ENCODE measurements at regions not wholly inside any gene's neighbourhood (a gene's known extent, or its start where the extent isn't known, plus 50 kb on each side); places are given as distances from the start of the nearest gene placed in this dataset.

DNA sequence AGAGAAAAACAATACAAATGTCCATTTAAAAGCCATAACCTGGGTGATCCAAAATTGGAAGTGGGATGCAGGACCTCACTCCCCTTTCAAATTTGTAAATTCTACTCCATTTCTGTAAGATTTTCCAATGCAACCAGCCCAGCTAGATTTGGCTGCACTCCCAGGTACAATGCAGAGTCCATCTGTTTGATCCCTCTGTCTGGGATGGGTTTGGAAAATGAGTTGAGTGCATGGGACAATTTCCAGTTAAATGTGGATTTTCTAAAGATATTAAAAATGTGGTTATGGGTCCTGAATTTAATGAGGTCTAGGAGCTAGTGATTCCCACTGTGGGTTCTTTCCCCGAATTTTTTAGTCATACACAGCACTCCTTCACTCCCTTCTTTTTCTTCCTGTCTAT is 104.0 kb upstream of the ATP10B start:
- no peak for DNase-seq
- no peaks in the 10 kb centered on the region for H3K9me3 Mint-ChIP-seq
- H3K27ac Mint-ChIP-seq, result no peak overlapping the region
- H3K4me1 Mint-ChIP-seq, result no peaks in the 10 kb centered on the region
- ChIA-PET POLR2A (no interaction called here), CTCF (no interaction called here)
- H3K36me3 Mint-ChIP-seq (ENCODE audit: low read depth), result no peaks in the 10 kb centered on the region
- peaks cover 2% of the 10 kb centered on the region for H3K27me3 Mint-ChIP-seq
- H3K4me3 Mint-ChIP-seq, result no peak overlapping the region

- no peaks in the 10 kb centered on the region for H3K27me3 Mint-ChIP-seq
- H3K9me3 Mint-ChIP-seq, result no peaks in the 10 kb centered on the region
- no peak overlapping the region for H3K4me3 Mint-ChIP-seq
- ChIA-PET CTCF (no interaction called here), POLR2A (no interaction called here)
- H3K27ac Mint-ChIP-seq, result no peak overlapping the region
- H3K4me1 Mint-ChIP-seq, result no peaks in the 10 kb centered on the region
- DNase-seq, result no peak
- H3K36me3 Mint-ChIP-seq (ENCODE audit: low read depth), result no peaks in the 10 kb centered on the region
Measured at GRCh38 chr5:160950311-160950710, 98.3 kb upstream of the ATP10B start.

GRCh38 chr5:160940725-160941124 is 88.7 kb upstream of the ATP10B start:
- no peak overlapping the region for H3K27ac Mint-ChIP-seq
- H3K4me1 Mint-ChIP-seq, result no peaks in the 10 kb centered on the region
- peaks cover 3% of the 10 kb centered on the region for H3K9me3 Mint-ChIP-seq
- H3K36me3 Mint-ChIP-seq (ENCODE audit: low read depth), result no peaks in the 10 kb centered on the region
- no peaks in the 10 kb centered on the region for H3K27me3 Mint-ChIP-seq
- POLR2A ChIA-PET, result no interaction called here
- CTCF ChIA-PET, result no interaction called here
- DNase-seq, result no peak
- H3K4me3 Mint-ChIP-seq, result no peak overlapping the region

DNA sequence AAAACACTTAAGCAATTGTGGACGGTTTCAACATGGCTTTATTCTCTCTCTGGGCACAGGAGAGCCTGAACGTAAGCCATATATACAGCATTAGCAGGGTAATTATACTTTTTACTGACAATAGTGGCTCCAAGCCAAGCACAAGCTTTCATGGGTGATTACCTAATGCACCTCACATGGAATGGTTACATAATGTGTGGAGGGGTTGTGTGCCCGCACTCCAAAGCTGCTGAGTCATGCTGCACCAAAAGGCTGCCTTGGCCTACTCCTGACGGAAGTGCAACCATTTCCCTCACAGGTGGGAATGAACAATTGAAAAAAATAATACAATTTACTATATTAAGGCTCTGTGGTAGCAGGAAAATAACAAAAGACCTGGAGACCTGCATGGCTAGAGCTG is 86.5 kb upstream of the ATP10B start:
- Mint-ChIP-seq H3K27ac (no peak overlapping the region), H3K36me3 (ENCODE audit: low read depth) (no peaks in the 10 kb centered on the region), H3K4me3 (no peak overlapping the region), H3K4me1 (no peaks in the 10 kb centered on the region), H3K27me3 (no peaks in the 10 kb centered on the region), H3K9me3 (peaks cover 3% of the 10 kb centered on the region)
- no peak for DNase-seq
- ChIA-PET CTCF (no interaction called here), POLR2A (no interaction called here)

GRCh38 chr5:160937570-160937969 is 85.6 kb upstream of the ATP10B start:
- peaks cover under 1% of the 10 kb centered on the region for H3K9me3 Mint-ChIP-seq
- DNase-seq, result no peak
- POLR2A ChIA-PET, result no interaction called here
- H3K36me3 Mint-ChIP-seq (ENCODE audit: low read depth), result no peaks in the 10 kb centered on the region
- H3K4me3 Mint-ChIP-seq, result no peak overlapping the region
- CTCF ChIA-PET, result no interaction called here
- no peaks in the 10 kb centered on the region for H3K4me1 Mint-ChIP-seq
- H3K27me3 Mint-ChIP-seq, result no peaks in the 10 kb centered on the region
- H3K27ac Mint-ChIP-seq, result no peak overlapping the region

- CTCF ChIA-PET, result no interaction called here
Measured at GRCh38 chr5:160935776-160936175, 83.8 kb upstream of the ATP10B start.

GRCh38 chr5:160931283-160931682 is 79.3 kb upstream of the ATP10B start:
- DNase-seq, result no peak
- ChIA-PET POLR2A (no interaction called here), CTCF (no interaction called here)
- Mint-ChIP-seq H3K36me3 (ENCODE audit: low read depth) (no peaks in the 10 kb centered on the region), H3K27me3 (no peaks in the 10 kb centered on the region), H3K27ac (no peak overlapping the region), H3K9me3 (no peaks in the 10 kb centered on the region), H3K4me1 (no peaks in the 10 kb centered on the region), H3K4me3 (no peak overlapping the region)

More at GRCh38 chr5:160935776-160936175, 83.8 kb upstream of the ATP10B start:
- Mint-ChIP-seq H3K4me1 (no peaks in the 10 kb centered on the region), H3K4me3 (no peak overlapping the region), H3K27ac (no peak overlapping the region), H3K36me3 (ENCODE audit: low read depth) (no peaks in the 10 kb centered on the region), H3K9me3 (no peaks in the 10 kb centered on the region), H3K27me3 (no peaks in the 10 kb centered on the region)
- POLR2A ChIA-PET, result no interaction called here
- DNase-seq, result no peak

- DNase-seq, result no peak
- Mint-ChIP-seq H3K36me3 (ENCODE audit: low read depth) (no peaks in the 10 kb centered on the region), H3K27me3 (no peaks in the 10 kb centered on the region), H3K4me3 (no peak overlapping the region), H3K4me1 (no peaks in the 10 kb centered on the region), H3K9me3 (no peaks in the 10 kb centered on the region), H3K27ac (no peak overlapping the region)
- ChIA-PET CTCF (no interaction called here), POLR2A (no interaction called here)
Measured at GRCh38 chr5:160930406-160930805, 78.4 kb upstream of the ATP10B start.

DNA sequence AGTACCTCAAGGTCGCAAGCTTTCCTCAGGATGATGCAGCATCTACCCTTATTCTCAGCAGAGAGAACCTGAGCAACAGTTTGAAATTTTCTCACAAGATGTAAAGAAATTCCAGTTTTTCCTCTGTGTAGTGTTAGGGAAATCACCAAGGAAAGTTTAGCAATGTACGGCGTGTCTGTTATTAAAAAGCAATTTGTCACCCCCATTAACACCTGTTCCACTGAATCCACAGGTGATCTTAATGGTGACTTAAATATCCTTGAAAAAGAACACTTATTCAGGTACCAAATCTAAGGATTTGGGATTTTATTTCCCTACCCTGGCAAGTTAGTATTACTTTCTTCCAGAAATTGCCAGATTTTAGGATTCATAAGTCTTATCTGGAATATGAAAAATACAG is 77.9 kb upstream of the ATP10B start:
- CTCF ChIA-PET, result no interaction called here

GRCh38 chr5:160929360-160929759 is 77.3 kb upstream of the ATP10B start:
- ChIA-PET POLR2A (no interaction called here), CTCF (interaction anchor here (0.6 kb wide), 1 partner anchor 56 kb away, joined by 3 read pairs; no protein-coding TSS in a partner anchor)
- Mint-ChIP-seq H3K9me3 (no peaks in the 10 kb centered on the region), H3K4me3 (no peak overlapping the region), H3K4me1 (no peaks in the 10 kb centered on the region), H3K27me3 (no peaks in the 10 kb centered on the region), H3K36me3 (ENCODE audit: low read depth) (no peaks in the 10 kb centered on the region), H3K27ac (no peak overlapping the region)
- no peak for DNase-seq

More for the DNA sequence above, 77.9 kb upstream of the ATP10B start:
- H3K4me3 Mint-ChIP-seq, result no peak overlapping the region
- POLR2A ChIA-PET, result no interaction called here
- no peaks in the 10 kb centered on the region for H3K9me3 Mint-ChIP-seq
- no peaks in the 10 kb centered on the region for H3K4me1 Mint-ChIP-seq
- H3K36me3 Mint-ChIP-seq (ENCODE audit: low read depth), result no peaks in the 10 kb centered on the region
- H3K27ac Mint-ChIP-seq, result no peak overlapping the region
- no peak for DNase-seq
- H3K27me3 Mint-ChIP-seq, result no peaks in the 10 kb centered on the region

DNA sequence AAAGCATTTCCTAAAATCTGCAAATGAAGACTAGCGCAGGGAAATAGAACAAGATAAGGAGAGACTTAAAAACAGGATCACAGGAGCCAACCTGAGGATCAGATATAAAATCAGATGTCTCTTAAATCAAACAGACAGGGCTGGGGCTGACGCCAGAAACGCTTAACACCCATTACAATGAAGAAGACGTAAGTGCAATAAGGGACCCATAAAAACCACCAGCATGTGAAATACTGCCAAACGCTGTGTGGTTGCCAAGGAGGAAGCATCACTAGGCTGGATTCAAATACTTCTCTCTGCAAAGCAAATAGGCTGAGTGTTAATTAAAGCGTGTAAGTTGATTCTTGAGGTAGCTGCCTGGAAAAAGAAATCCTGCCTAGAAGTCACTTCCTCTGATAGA is 74.4 kb upstream of the ATP10B start:
- ChIA-PET CTCF (no interaction called here), POLR2A (no interaction called here)
- Mint-ChIP-seq H3K9me3 (no peaks in the 10 kb centered on the region), H3K27me3 (no peaks in the 10 kb centered on the region), H3K4me3 (no peak overlapping the region), H3K4me1 (no peaks in the 10 kb centered on the region), H3K36me3 (ENCODE audit: low read depth) (no peaks in the 10 kb centered on the region), H3K27ac (no peak overlapping the region)
- no peak for DNase-seq

DNA sequence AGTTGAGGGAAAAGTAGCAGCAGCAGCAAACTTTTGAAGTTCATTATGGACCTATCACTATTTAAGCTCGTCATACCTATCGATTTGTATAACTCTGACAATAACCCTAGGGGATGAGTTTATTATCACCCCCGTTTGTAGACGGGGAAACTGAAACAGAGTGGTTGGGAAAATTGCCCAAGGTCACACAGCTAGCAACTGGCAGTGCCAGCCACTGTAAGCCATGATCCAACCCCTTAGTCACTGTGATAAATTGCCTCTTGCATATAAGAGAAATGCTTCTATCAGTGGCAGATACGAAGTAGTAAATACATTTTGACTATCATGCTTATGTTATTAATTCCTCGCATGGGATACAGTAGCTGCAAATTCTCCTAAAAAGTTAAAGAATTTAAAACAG is 73.3 kb upstream of the ATP10B start:
- Mint-ChIP-seq H3K9me3 (no peaks in the 10 kb centered on the region), H3K27me3 (no peaks in the 10 kb centered on the region), H3K36me3 (ENCODE audit: low read depth) (no peaks in the 10 kb centered on the region), H3K4me1 (no peaks in the 10 kb centered on the region), H3K4me3 (no peak overlapping the region), H3K27ac (no peak overlapping the region)
- CTCF ChIA-PET, result no interaction called here
- POLR2A ChIA-PET, result no interaction called here
- no peak for DNase-seq

DNA sequence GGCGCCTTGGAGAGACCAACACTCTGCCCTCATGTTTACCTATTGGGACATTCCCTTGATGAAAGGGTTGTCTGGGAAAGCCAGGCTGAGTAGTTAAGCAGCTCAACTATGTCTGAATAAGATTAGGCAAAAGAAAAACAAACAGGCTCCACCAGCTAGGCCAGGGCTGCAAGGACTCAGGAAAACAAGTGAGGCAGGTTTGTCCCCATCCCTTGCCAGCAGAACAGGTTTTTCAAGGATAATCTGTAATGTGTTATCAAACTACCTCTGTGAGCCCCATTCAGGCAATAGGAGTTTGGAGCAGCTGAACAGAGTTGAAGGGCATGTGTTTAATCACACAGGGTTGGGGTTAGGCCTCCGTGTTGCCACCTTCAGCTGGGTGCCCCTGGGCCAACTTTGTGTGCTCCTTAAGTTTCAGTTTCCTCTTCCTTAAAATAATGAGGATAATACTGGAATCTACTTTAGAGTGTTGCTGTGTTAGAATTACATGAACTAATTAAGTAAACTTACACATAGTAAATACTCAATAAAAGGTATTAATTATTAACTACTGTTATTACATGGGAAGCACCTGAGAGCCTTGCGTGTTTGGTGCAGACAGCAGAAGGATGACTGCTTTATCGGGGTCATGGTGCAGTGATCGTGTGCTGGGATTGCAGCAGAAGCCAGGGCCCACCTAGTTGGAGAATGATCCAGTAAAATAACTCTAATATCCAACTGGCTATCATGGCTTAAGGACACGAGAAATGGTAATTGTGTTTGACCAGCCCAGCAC is 72.1 kb upstream of the ATP10B start:
- H3K9me3 Mint-ChIP-seq, result no peaks in the 10 kb centered on the region
- no peaks in the 10 kb centered on the region for H3K4me1 Mint-ChIP-seq
- no peak overlapping the region for H3K27ac Mint-ChIP-seq
- POLR2A ChIA-PET, result no interaction called here
- CTCF ChIA-PET, result no interaction called here
- DNase-seq, result no peak
- no peaks in the 10 kb centered on the region for H3K36me3 Mint-ChIP-seq (ENCODE audit: low read depth)
- H3K4me3 Mint-ChIP-seq, result no peak overlapping the region
- no peaks in the 10 kb centered on the region for H3K27me3 Mint-ChIP-seq

DNA sequence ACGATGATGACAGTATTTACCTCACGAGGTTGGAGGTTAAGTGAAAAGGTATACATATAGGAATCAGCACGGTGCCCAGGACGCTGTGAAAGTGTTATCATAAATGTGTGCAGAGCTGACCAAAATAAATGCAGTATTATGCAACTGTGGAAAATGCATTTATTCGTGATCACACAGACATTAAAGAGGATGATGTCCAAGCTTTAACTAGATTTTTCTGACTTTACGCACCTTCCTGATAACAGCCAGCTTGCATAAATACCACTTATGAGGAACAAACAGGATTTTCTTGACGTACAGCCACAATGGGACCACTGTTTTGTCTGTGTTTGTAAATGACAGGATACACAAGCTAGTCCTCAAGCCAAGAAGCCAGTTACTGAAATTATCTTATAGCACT is 71.4 kb upstream of the ATP10B start:
- Mint-ChIP-seq H3K27me3 (no peaks in the 10 kb centered on the region), H3K4me3 (no peak overlapping the region), H3K4me1 (no peaks in the 10 kb centered on the region), H3K27ac (no peak overlapping the region), H3K36me3 (ENCODE audit: low read depth) (no peaks in the 10 kb centered on the region), H3K9me3 (no peaks in the 10 kb centered on the region)
- DNase-seq, result no peak
- CTCF ChIA-PET, result no interaction called here
- POLR2A ChIA-PET, result no interaction called here
